Activated T-cell treated with anti-CD3 and anti-CD28 coated beads, Interleukin-2, amount 50 U/mL, for 72 hours (primary cell): ENCODE measurements at regions not wholly inside any gene's neighbourhood (a gene's known extent, or its start where the extent isn't known, plus 50 kb on each side); places are given as distances from the start of the nearest gene placed in this dataset.

Source experiments
- ATAC-seq, 2 donors: fragments of 150-1000 bp; cut with Tn5 transposase; replicated peaks in 1 of 2; 2 replicates each; pipeline ENCODE4 v1.10.0; 2021; ENCODE audit warnings: moderate library complexity in 2 of 2, mild to moderate bottlenecking in 1 of 2
- DNase-seq, 2 donors: peaks; one replicate each; pipeline ENCODE4 v3.0.0; 2021 to 2022; ENCODE audit warnings: mixed read lengths in 1 of 2
- H3K27ac Mint-ChIP-seq: one replicate; pipeline ENCODE4 v1.8.0; 2022; ENCODE audit warnings: mild to moderate bottlenecking, moderate library complexity, mixed read lengths
- H3K27me3 Mint-ChIP-seq: one replicate; pipeline ENCODE4 v1.8.0; 2022; ENCODE audit warnings: low read depth, mixed read lengths
- H3K36me3 Mint-ChIP-seq, 2 donors: one replicate each; pipeline ENCODE4 v1.8.0; 2022; ENCODE audit warnings: mixed read lengths in 2 of 2, mild to moderate bottlenecking in 1 of 2; ENCODE audit not compliant: insufficient read depth in 2 of 2
- H3K4me1 Mint-ChIP-seq: one replicate; pipeline ENCODE4 v1.8.0; 2022; ENCODE audit warnings: low read depth, mixed read lengths
- H3K4me3 Mint-ChIP-seq, 2 donors: one replicate each; pipeline ENCODE4 v1.8.0; 2022; ENCODE audit warnings: mild to moderate bottlenecking in 2 of 2, mixed read lengths in 2 of 2, moderate library complexity in 2 of 2
- H3K9me3 Mint-ChIP-seq, 2 donors: one replicate each; pipeline ENCODE4 v1.8.0; 2022; ENCODE audit warnings: mixed read lengths in 2 of 2

DNA sequence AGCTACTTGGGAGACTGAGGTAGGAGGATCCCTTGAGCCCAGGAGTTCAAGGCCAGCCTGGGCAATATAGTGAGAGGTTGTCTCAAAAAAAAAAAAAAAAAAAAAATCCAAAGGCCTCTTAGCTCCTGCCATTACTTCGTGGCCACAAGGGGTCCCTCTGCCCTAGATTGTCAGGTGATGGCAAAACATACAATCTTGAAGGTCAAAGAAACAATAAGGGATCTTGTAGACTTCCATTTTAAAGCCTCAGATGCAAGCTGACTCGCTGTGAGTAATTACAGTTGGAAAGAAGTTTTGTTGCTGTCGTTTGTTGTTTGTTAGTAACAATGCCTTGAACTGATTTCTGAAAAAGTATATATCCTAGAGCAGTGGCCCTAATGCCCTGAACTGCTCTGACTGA, 55.9 kb upstream of the PLCL2 start:
- DNase-seq (peak; percentile 58 to 66), ATAC-seq (peak; percentile 58 to 73)
- H3K27ac Mint-ChIP-seq: peak overlapping the region; percentile 12
- peaks cover 22% of the 10 kb centered on the region for H3K4me1 Mint-ChIP-seq
- H3K27me3 Mint-ChIP-seq: no peaks in the 10 kb centered on the region
- no peaks in the 10 kb centered on the region for H3K36me3 Mint-ChIP-seq
- H3K9me3 Mint-ChIP-seq: no peaks in the 10 kb centered on the region
- no peak overlapping the region for H3K4me3 Mint-ChIP-seq

DNA sequence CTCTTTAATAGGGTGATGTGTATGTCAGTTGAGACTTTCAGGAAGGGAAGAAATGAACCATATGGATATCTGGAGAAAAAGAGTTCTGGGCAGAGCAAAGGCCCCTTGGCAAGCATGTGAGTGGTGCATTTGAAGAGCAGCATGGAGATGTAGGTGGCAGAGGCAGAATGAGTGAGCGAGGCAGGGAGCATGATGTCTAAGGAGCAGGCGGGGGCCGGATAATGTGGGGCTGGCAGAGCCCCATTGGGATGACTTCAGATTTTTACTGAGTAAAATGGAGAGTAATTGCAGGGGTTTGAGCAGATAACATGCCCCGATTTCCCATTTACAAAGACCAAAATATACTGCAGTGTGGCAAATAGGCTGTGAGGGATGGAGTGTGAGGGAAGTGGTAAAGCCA, 52.9 kb upstream of the PLCL2 start:
- Mint-ChIP-seq H3K27ac (no peak overlapping the region), H3K27me3 (no peaks in the 10 kb centered on the region), H3K36me3 (no peaks in the 10 kb centered on the region), H3K4me3 (no peak overlapping the region), H3K9me3 (no peaks in the 10 kb centered on the region), H3K4me1 (peaks cover 11% of the 10 kb centered on the region)
- DNase-seq (no peak), ATAC-seq (no peak)

DNA sequence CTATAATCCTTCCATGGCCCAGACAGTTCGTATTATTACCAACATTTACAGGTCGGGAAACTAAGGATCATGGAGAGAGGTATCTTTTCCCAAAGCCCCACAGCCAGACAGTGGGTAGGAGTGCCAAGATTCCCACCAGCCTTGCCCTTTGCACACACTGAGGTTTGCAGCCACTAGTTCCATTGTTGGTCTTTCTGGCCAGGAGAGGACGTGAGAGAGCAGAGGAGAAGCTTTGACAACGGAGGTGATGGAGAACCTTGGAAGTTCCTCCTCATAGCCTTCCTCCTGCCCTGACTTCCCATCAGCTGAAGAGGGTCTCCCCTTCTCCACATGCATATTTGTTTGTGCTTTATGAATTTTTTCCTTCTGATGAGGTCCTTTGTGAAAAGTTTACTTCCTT, 50.5 kb upstream of the PLCL2 start:
- no peaks in the 10 kb centered on the region for H3K9me3 Mint-ChIP-seq
- no peak overlapping the region for H3K4me3 Mint-ChIP-seq
- DNase-seq: no peak
- no peak for ATAC-seq
- no peaks in the 10 kb centered on the region for H3K27me3 Mint-ChIP-seq
- peaks cover 23% of the 10 kb centered on the region for H3K4me1 Mint-ChIP-seq
- H3K36me3 Mint-ChIP-seq: no peaks in the 10 kb centered on the region
- no peak overlapping the region for H3K27ac Mint-ChIP-seq

- peaks cover 28% of the 10 kb centered on the region for H3K4me1 Mint-ChIP-seq
- no peaks in the 10 kb centered on the region for H3K9me3 Mint-ChIP-seq
- H3K27me3 Mint-ChIP-seq: no peaks in the 10 kb centered on the region
- H3K36me3 Mint-ChIP-seq: no peaks in the 10 kb centered on the region
- ATAC-seq: no peak
- H3K27ac Mint-ChIP-seq: no peak overlapping the region
- no peak for DNase-seq
- H3K4me3 Mint-ChIP-seq: no peak overlapping the region
Observed at GRCh38 chr3:16834753-16835152, 50.0 kb upstream of the PLCL2 start.
